HEK293 (cell line): ENCODE measurements at regions not wholly inside any gene's neighbourhood (a gene's known extent, or its start where the extent isn't known, plus 50 kb on each side); places are given as distances from the start of the nearest gene placed in this dataset.

Source experiments
- CTCF ChIP-seq: fragments of 450-650 bp; formaldehyde crosslinking; IDR thresholded peaks from 2 replicates; pipeline ENCODE4 v1.5.1; 2016; ENCODE audit warnings: missing biosample characterization, missing genetic modification characterization
- ZNF24 ChIP-seq: fragments of 450-650 bp; formaldehyde crosslinking; IDR thresholded peaks from 2 replicates; pipeline ENCODE4 v1.5.1; 2016; ENCODE audit warnings: missing biosample characterization, missing genetic modification characterization
- ZNF292 ChIP-seq: fragments of 450-650 bp; formaldehyde crosslinking; IDR thresholded peaks from 2 replicates; pipeline ENCODE4 v1.5.1; 2016; ENCODE audit warnings: low read depth, missing biosample characterization, missing genetic modification characterization, borderline replicate concordance
- ZNF658 ChIP-seq: fragments of 450-650 bp; formaldehyde crosslinking; IDR thresholded peaks from 2 replicates; pipeline ENCODE4; 2016; ENCODE audit warnings: missing biosample characterization, missing genetic modification characterization
- ZNF664 ChIP-seq: fragments of 450-650 bp; formaldehyde crosslinking; IDR thresholded peaks from 2 replicates; pipeline ENCODE4 v1.5.1; 2016; ENCODE audit warnings: missing biosample characterization, missing genetic modification characterization

- TF ChIP-seq CTCF (tag by site-specific recombination) (no peak), ZNF24 (tag by site-specific recombination) (no peak), ZNF658 (tag by site-specific recombination) (no peak), ZNF292 (tag by site-specific recombination) (no peak), ZNF664 (tag by site-specific recombination) (no peak)
Measured at GRCh38 chr1:36539526-36539925, 56.8 kb upstream of the CSF3R start.
